ENCODE measurements at regions not wholly inside any gene's neighbourhood (a gene's known extent, or its start where the extent isn't known, plus 50 kb on each side); places are given as distances from the start of the nearest gene placed in this dataset.
"Not testable (repeated sequence)": the region's sequence is repeated elsewhere in the genome, so short reads cannot be mapped to it uniquely, and the experiment has no call there.

DNA sequence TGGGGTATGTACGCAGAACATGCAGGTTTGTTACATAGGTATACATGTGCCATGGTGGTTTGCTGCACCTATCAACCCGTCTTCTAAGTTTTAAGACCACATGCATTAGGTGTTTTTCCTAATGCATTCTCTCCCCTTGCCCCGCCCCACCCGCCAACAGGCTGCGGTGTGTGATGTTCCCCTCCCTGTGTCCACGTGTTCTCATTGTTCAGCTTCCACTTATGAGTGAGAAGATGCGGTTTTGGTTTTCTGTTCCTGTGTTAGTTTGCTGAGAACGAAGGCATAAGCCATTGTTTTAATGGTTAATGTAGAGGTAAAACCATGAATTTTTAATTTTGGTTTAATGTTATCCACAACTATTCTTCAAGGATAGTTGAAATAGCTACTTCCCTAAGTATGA is 346.8 kb upstream of the EPHA6 start:
- H3K4me1 Mint-ChIP-seq, result no peaks in the 10 kb centered on the region
- peaks cover 0 to 18% (median 3%) of the 10 kb centered on the region in 5 donors for H3K9me3 Mint-ChIP-seq
- ChIA-PET POLR2A (no interaction called here), CTCF (no interaction called here)
- no peaks in the 10 kb centered on the region for H3K27me3 ChIP-seq (ENCODE audit: insufficient read depth, low read length, poor library complexity, severe bottlenecking)
- H3K27me3 Mint-ChIP-seq, result no peaks in the 10 kb centered on the region
- no peaks in the 10 kb centered on the region for H3K4me1 ChIP-seq (ENCODE audit: insufficient read depth, low read length)
- no peak overlapping the region for H3K4me3 ChIP-seq (ENCODE audit: low read length)
- H3K36me3 ChIP-seq (ENCODE audit: insufficient read depth, low read length), result no peaks in the 10 kb centered on the region
- no peak overlapping the region for H3K27ac Mint-ChIP-seq
- no peak overlapping the region for H3K4me3 Mint-ChIP-seq
- H3K36me3 Mint-ChIP-seq, result no peaks in the 10 kb centered on the region
- no peak overlapping the region for H3K27ac ChIP-seq (ENCODE audit: low read depth, low read length)
- DNase-seq, result no peak
- no peaks in the 10 kb centered on the region for H3K9me3 ChIP-seq (ENCODE audit: low read length)

GRCh38 chr3:96478496-96478895 is 335.9 kb upstream of the EPHA6 start:
- H3K27me3 ChIP-seq (ENCODE audit: insufficient read depth, low read length, poor library complexity, severe bottlenecking), result no peaks in the 10 kb centered on the region
- no peak overlapping the region for H3K4me3 Mint-ChIP-seq
- ChIA-PET POLR2A (no interaction called here), CTCF (no interaction called here)
- no peaks in the 10 kb centered on the region for H3K36me3 ChIP-seq (ENCODE audit: insufficient read depth, low read length)
- H3K9me3 ChIP-seq (ENCODE audit: low read length), result no peaks in the 10 kb centered on the region
- H3K4me3 ChIP-seq (ENCODE audit: low read length), result no peak overlapping the region
- no peak for DNase-seq
- peaks cover 0 to 7% (median 4%) of the 10 kb centered on the region in 5 donors for H3K9me3 Mint-ChIP-seq
- no peaks in the 10 kb centered on the region for H3K4me1 Mint-ChIP-seq
- H3K36me3 Mint-ChIP-seq, result no peaks in the 10 kb centered on the region
- no peaks in the 10 kb centered on the region for H3K4me1 ChIP-seq (ENCODE audit: insufficient read depth, low read length)
- H3K27ac ChIP-seq (ENCODE audit: low read depth, low read length), result no peak overlapping the region
- no peaks in the 10 kb centered on the region for H3K27me3 Mint-ChIP-seq
- H3K27ac Mint-ChIP-seq, result no peak overlapping the region

GRCh38 chr3:96480881-96481280 is 333.5 kb upstream of the EPHA6 start:
- DNase-seq, result no peak
- Histone ChIP-seq H3K27me3 (ENCODE audit: insufficient read depth, low read length, poor library complexity, severe bottlenecking) (no peaks in the 10 kb centered on the region), H3K27ac (ENCODE audit: low read depth, low read length) (no peak overlapping the region), H3K4me3 (ENCODE audit: low read length) (no peak overlapping the region), H3K36me3 (ENCODE audit: insufficient read depth, low read length) (no peaks in the 10 kb centered on the region), H3K4me1 (ENCODE audit: insufficient read depth, low read length) (no peaks in the 10 kb centered on the region), H3K9me3 (ENCODE audit: low read length) (no peaks in the 10 kb centered on the region)
- peaks cover 0 to 10% (median 4%) of the 10 kb centered on the region in 5 donors for H3K9me3 Mint-ChIP-seq
- ChIA-PET POLR2A (no interaction called here), CTCF (no interaction called here)
- no peaks in the 10 kb centered on the region for H3K36me3 Mint-ChIP-seq
- no peak overlapping the region for H3K27ac Mint-ChIP-seq
- no peak overlapping the region for H3K4me3 Mint-ChIP-seq
- H3K4me1 Mint-ChIP-seq, result no peaks in the 10 kb centered on the region
- H3K27me3 Mint-ChIP-seq, result no peaks in the 10 kb centered on the region

GRCh38 chr3:96483191-96483590 is 331.2 kb upstream of the EPHA6 start:
- H3K4me1 ChIP-seq (ENCODE audit: insufficient read depth, low read length); H3K27me3 Mint-ChIP-seq; POLR2A ChIA-PET; H3K9me3 ChIP-seq (ENCODE audit: low read length); H3K4me1 Mint-ChIP-seq; H3K36me3 ChIP-seq (ENCODE audit: insufficient read depth, low read length); H3K4me3 Mint-ChIP-seq; H3K36me3 Mint-ChIP-seq; DNase-seq; CTCF ChIA-PET; H3K27ac Mint-ChIP-seq; H3K27me3 ChIP-seq (ENCODE audit: insufficient read depth, low read length, poor library complexity, severe bottlenecking); H3K4me3 ChIP-seq (ENCODE audit: low read length); H3K27ac ChIP-seq (ENCODE audit: low read depth, low read length): not testable (repeated sequence)
- H3K9me3 Mint-ChIP-seq, result peaks cover 0 to 15% (median 4%) of the 10 kb centered on the region in 5 donors

DNA sequence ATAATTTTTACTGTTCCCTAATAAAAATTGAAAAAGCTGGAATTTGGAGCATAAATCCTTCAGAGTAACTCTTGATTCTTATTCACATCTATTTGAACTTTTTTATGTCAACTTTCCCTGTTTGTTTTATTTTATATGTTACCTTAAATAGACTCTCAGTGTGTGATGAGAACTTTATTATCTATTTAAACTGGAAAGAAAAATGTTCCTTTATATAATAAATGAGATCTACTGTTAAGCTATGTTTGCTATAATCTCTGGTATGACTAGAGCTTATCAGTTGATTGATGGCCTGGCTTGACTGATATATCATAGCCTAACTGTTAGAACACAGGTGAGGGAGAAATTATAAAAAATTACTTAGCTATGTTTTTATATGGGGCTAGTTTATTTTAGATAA is 330.6 kb upstream of the EPHA6 start:
- ChIA-PET CTCF (no interaction called here), POLR2A (no interaction called here)
- no peak overlapping the region for H3K27ac ChIP-seq (ENCODE audit: low read depth, low read length)
- H3K9me3 ChIP-seq (ENCODE audit: low read length), result no peaks in the 10 kb centered on the region
- H3K4me1 Mint-ChIP-seq, result no peaks in the 10 kb centered on the region
- DNase-seq, result no peak
- H3K27ac Mint-ChIP-seq, result no peak overlapping the region
- H3K27me3 Mint-ChIP-seq, result no peaks in the 10 kb centered on the region
- no peak overlapping the region for H3K4me3 Mint-ChIP-seq
- H3K4me1 ChIP-seq (ENCODE audit: insufficient read depth, low read length), result no peaks in the 10 kb centered on the region
- peaks cover 3 to 15% (median 4%) of the 10 kb centered on the region in 5 donors for H3K9me3 Mint-ChIP-seq
- no peaks in the 10 kb centered on the region for H3K36me3 ChIP-seq (ENCODE audit: insufficient read depth, low read length)
- H3K36me3 Mint-ChIP-seq, result no peaks in the 10 kb centered on the region
- H3K4me3 ChIP-seq (ENCODE audit: low read length), result no peak overlapping the region
- no peaks in the 10 kb centered on the region for H3K27me3 ChIP-seq (ENCODE audit: insufficient read depth, low read length, poor library complexity, severe bottlenecking)

DNA sequence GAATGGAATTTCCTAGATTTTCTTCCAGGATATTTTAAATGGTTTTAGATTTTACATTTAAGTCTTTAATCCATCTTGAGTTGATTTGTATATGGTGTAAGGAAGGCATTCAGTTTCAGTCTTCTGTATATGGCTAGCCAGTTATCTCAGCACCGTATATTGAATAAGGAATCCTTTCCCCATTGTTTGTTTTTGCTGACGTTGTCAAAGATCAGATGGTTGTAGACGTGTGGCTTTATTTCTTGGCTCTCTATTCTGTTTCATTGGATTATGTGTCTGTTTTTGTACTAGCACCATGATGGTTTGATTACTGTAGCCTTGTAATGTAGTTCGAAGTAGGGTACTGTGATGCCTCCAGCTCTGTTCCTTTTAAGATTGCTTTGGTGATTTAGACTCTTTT is 325.7 kb upstream of the EPHA6 start:
- H3K4me3 Mint-ChIP-seq, result no peak overlapping the region
- H3K27me3 ChIP-seq (ENCODE audit: insufficient read depth, low read length, poor library complexity, severe bottlenecking), result no peaks in the 10 kb centered on the region
- H3K36me3 ChIP-seq (ENCODE audit: insufficient read depth, low read length), result no peaks in the 10 kb centered on the region
- DNase-seq, result no peak
- no peaks in the 10 kb centered on the region for H3K4me1 Mint-ChIP-seq
- ChIA-PET CTCF (no interaction called here), POLR2A (no interaction called here)
- no peak overlapping the region for H3K4me3 ChIP-seq (ENCODE audit: low read length)
- no peaks in the 10 kb centered on the region for H3K36me3 Mint-ChIP-seq
- H3K4me1 ChIP-seq (ENCODE audit: insufficient read depth, low read length), result no peaks in the 10 kb centered on the region
- no peaks in the 10 kb centered on the region for H3K27me3 Mint-ChIP-seq
- no peaks in the 10 kb centered on the region for H3K9me3 ChIP-seq (ENCODE audit: low read length)
- H3K9me3 Mint-ChIP-seq, result peaks cover 6 to 29% (median 9%) of the 10 kb centered on the region in 5 donors
- H3K27ac ChIP-seq (ENCODE audit: low read depth, low read length), result no peak overlapping the region
- H3K27ac Mint-ChIP-seq, result no peak overlapping the region

DNA sequence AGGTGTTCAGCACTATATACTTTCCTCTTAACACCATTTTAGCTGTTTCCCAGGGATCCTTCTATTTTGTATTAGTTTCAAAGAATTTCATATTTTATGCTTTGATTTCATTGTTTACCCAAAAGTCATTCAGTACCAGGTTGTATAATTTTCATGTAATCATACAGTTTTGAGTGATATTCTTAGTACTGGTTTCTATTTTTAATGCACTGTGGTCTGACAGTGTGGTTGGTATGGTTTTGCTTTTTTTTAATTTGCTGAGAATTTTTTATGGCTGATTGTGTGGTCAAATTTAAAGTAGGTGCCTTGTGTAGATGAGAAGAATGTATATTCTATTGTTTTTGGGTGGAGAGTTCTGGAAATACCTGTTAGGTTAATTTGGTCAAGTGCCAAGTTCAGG is 323.4 kb upstream of the EPHA6 start:
- H3K27me3 ChIP-seq (ENCODE audit: insufficient read depth, low read length, poor library complexity, severe bottlenecking), result no peaks in the 10 kb centered on the region
- H3K4me3 Mint-ChIP-seq, result no peak overlapping the region
- no peak overlapping the region for H3K27ac ChIP-seq (ENCODE audit: low read depth, low read length)
- H3K36me3 Mint-ChIP-seq, result no peaks in the 10 kb centered on the region
- peaks cover 11 to 28% (median 13%) of the 10 kb centered on the region in 5 donors for H3K9me3 Mint-ChIP-seq
- no peaks in the 10 kb centered on the region for H3K4me1 ChIP-seq (ENCODE audit: insufficient read depth, low read length)
- H3K9me3 ChIP-seq (ENCODE audit: low read length), result no peaks in the 10 kb centered on the region
- CTCF ChIA-PET, result no interaction called here
- POLR2A ChIA-PET, result no interaction called here
- H3K4me3 ChIP-seq (ENCODE audit: low read length), result no peak overlapping the region
- no peaks in the 10 kb centered on the region for H3K4me1 Mint-ChIP-seq
- no peak for DNase-seq
- H3K36me3 ChIP-seq (ENCODE audit: insufficient read depth, low read length), result no peaks in the 10 kb centered on the region
- no peaks in the 10 kb centered on the region for H3K27me3 Mint-ChIP-seq
- no peak overlapping the region for H3K27ac Mint-ChIP-seq

DNA sequence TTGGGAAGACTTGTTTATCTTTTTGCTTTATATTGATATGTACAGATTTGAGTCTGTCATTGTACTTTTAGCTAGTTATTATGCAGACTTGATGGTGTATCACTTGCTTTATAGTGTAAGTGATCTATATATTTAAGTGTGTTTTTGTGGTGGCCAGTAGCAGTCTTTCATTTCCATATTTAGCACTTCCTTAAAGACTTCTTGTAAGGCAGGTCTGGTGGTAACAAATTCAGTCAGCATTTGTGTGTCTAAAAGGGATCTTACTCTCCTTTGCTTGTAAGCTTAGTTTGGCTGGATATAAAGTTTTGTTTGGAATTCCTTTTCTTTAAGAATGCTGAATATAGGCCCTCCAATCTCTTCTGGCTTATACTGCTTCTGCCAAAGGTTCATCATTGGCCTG is 322.5 kb upstream of the EPHA6 start:
- no peaks in the 10 kb centered on the region for H3K36me3 Mint-ChIP-seq
- Histone ChIP-seq H3K9me3 (ENCODE audit: low read length) (no peaks in the 10 kb centered on the region), H3K4me1 (ENCODE audit: insufficient read depth, low read length) (no peaks in the 10 kb centered on the region), H3K36me3 (ENCODE audit: insufficient read depth, low read length) (no peaks in the 10 kb centered on the region), H3K27ac (ENCODE audit: low read depth, low read length) (no peak overlapping the region), H3K4me3 (ENCODE audit: low read length) (no peak overlapping the region), H3K27me3 (ENCODE audit: insufficient read depth, low read length, poor library complexity, severe bottlenecking) (no peaks in the 10 kb centered on the region)
- no peak overlapping the region for H3K27ac Mint-ChIP-seq
- no peaks in the 10 kb centered on the region for H3K27me3 Mint-ChIP-seq
- no peak overlapping the region for H3K4me3 Mint-ChIP-seq
- peaks cover 11 to 32% (median 18%) of the 10 kb centered on the region in 5 donors for H3K9me3 Mint-ChIP-seq
- DNase-seq, result no peak
- H3K4me1 Mint-ChIP-seq, result no peaks in the 10 kb centered on the region
- ChIA-PET CTCF (no interaction called here), POLR2A (no interaction called here)

GRCh38 chr3:96510334-96510733 is 304.1 kb upstream of the EPHA6 start:
- H3K27ac Mint-ChIP-seq, result no peak overlapping the region
- H3K36me3 ChIP-seq (ENCODE audit: insufficient read depth, low read length), result no peaks in the 10 kb centered on the region
- ChIA-PET CTCF (no interaction called here), POLR2A (no interaction called here)
- H3K4me1 ChIP-seq (ENCODE audit: insufficient read depth, low read length), result no peaks in the 10 kb centered on the region
- no peaks in the 10 kb centered on the region for H3K4me1 Mint-ChIP-seq
- no peaks in the 10 kb centered on the region for H3K27me3 Mint-ChIP-seq
- no peak overlapping the region for H3K27ac ChIP-seq (ENCODE audit: low read depth, low read length)
- no peak overlapping the region for H3K4me3 Mint-ChIP-seq
- no peak overlapping the region for H3K4me3 ChIP-seq (ENCODE audit: low read length)
- no peaks in the 10 kb centered on the region for H3K9me3 ChIP-seq (ENCODE audit: low read length)
- no peaks in the 10 kb centered on the region for H3K36me3 Mint-ChIP-seq
- DNase-seq, result no peak
- peaks cover under 1 to 19% (median 7%) of the 10 kb centered on the region in 5 donors for H3K9me3 Mint-ChIP-seq
- no peaks in the 10 kb centered on the region for H3K27me3 ChIP-seq (ENCODE audit: insufficient read depth, low read length, poor library complexity, severe bottlenecking)

Data from CD8-positive, alpha-beta memory T cell (primary cell).